GM23338 (cell line): ENCODE measurements at regions not wholly inside any gene's neighbourhood (a gene's known extent, or its start where the extent isn't known, plus 50 kb on each side); places are given as distances from the start of the nearest gene placed in this dataset.

ENCODE experiments used
- ATAC-seq: fragments of 200-7000 bp; cut with Tn5 transposase; 3 replicates; pipeline ENCODE4 v1.9.1; 2020
- DNase-seq: peaks from one replicate; pipeline ENCODE4 v3.0.0-alpha.2; 2015; ENCODE audit warnings: low spot score
- H2AFZ ChIP-seq: fragments of 200-600 bp; sonication (generic); 2 replicates; pipeline ENCODE4 v1.8.0; 2016; ENCODE audit warnings: antibody characterized with exemption, mild to moderate bottlenecking, moderate library complexity
- H3F3A ChIP-seq: fragments of 200-600 bp; sonication (generic); replicated peaks from 2 replicates; pipeline ENCODE4 v1.8.0; 2017; ENCODE audit warnings: antibody characterized with exemption, mixed run types, low read depth
- H3K27ac ChIP-seq: fragments of 200-600 bp; sonication (generic); 2 replicates; pipeline ENCODE4 v1.6.1; 2016; ENCODE audit warnings: low read depth
- H3K27me3 ChIP-seq: fragments of 200-600 bp; sonication (generic); 2 replicates; pipeline ENCODE4 v1.8.0; 2016; ENCODE audit warnings: mild to moderate bottlenecking, mixed run types, moderate library complexity; ENCODE audit not compliant: insufficient read depth
- H3K36me3 ChIP-seq: fragments of 200-600 bp; sonication (generic); 2 replicates; pipeline ENCODE4 v1.8.0; 2016; ENCODE audit warnings: mild to moderate bottlenecking; ENCODE audit not compliant: insufficient read depth
- H3K4me1 ChIP-seq: fragments of 200-600 bp; sonication (generic); 2 replicates; pipeline ENCODE4 v1.8.0; 2016; ENCODE audit warnings: mild to moderate bottlenecking, moderate library complexity; ENCODE audit not compliant: insufficient read depth
- H3K4me2 ChIP-seq: fragments of 200-600 bp; sonication (generic); 2 replicates; pipeline ENCODE4 v1.7.1; 2017; ENCODE audit warnings: mixed run types
- H3K4me3 ChIP-seq: fragments of 200-600 bp; sonication (generic); 2 replicates; pipeline ENCODE4 v1.6.1; 2016; ENCODE audit warnings: mixed run types
- H3K79me2 ChIP-seq: fragments of 200-600 bp; sonication (generic); replicated peaks from 2 replicates; pipeline ENCODE4 v1.8.0; 2017; ENCODE audit warnings: mild to moderate bottlenecking; ENCODE audit not compliant: insufficient read depth
- H3K9me2 ChIP-seq: fragments of 200-600 bp; sonication (generic); 2 replicates; pipeline ENCODE4 v1.8.0; 2017; ENCODE audit not compliant: insufficient read depth
- H4K20me1 ChIP-seq: fragments of 200-600 bp; sonication (generic); replicated peaks from 2 replicates; pipeline ENCODE4 v1.8.0; 2017; ENCODE audit warnings: mild to moderate bottlenecking; ENCODE audit not compliant: insufficient read depth
- H3K27ac Mint-ChIP-seq: 2 replicates; pipeline ENCODE4 v1.8.0; 2020; ENCODE audit warnings: inconsistent platforms, mild to moderate bottlenecking, moderate library complexity, mixed read lengths
- H3K27me3 Mint-ChIP-seq: 3 replicates; pipeline ENCODE4 v1.8.0; 2022; ENCODE audit warnings: low read depth, mild to moderate bottlenecking, moderate library complexity, mixed read lengths, inconsistent platforms; ENCODE audit not compliant: insufficient read depth, poor library complexity
- H3K36me3 Mint-ChIP-seq: 3 replicates; pipeline ENCODE4 v1.8.0; 2021; ENCODE audit warnings: low read depth, mild to moderate bottlenecking, inconsistent platforms, moderate library complexity, mixed read lengths
- H3K4me1 Mint-ChIP-seq: 3 replicates; pipeline ENCODE4 v1.8.0; 2020; ENCODE audit warnings: mild to moderate bottlenecking, inconsistent platforms, mixed read lengths
- H3K4me3 Mint-ChIP-seq: 3 replicates; pipeline ENCODE4 v1.8.0; 2021; ENCODE audit warnings: moderate library complexity, mild to moderate bottlenecking, inconsistent platforms, mixed read lengths
- H3K9me3 Mint-ChIP-seq: 3 replicates; pipeline ENCODE4 v1.8.0; 2020; ENCODE audit warnings: moderate library complexity, mild to moderate bottlenecking, inconsistent platforms, mixed read lengths
- CREB1 ChIP-seq: fragments of 250-450 bp; sonication (Bioruptor Pico); IDR thresholded peaks from 2 replicates; pipeline ENCODE4 v1.5.0; 2020; ENCODE audit warnings: low read depth, mild to moderate bottlenecking, moderate library complexity
- CTCF ChIP-seq, 2 experiments: fragments of 200-600 bp in 1 of 2; sonication (generic) in 1 of 2; conservative IDR thresholded peaks; 2 replicates each; pipeline versions ENCODE4 v1.5.1 to v1.6.1; 2016 to 2017; ENCODE audit warnings: antibody characterized with exemption in 2 of 2, low read depth in 2 of 2, mild to moderate bottlenecking in 2 of 2, moderate library complexity in 1 of 2
- ETS1 ChIP-seq: IDR thresholded peaks from 2 replicates; pipeline ENCODE4 v1.6.1; 2016; ENCODE audit warnings: antibody characterized with exemption
- EZH2 ChIP-seq: fragments of 200-600 bp; sonication (generic); IDR thresholded peaks from one replicate; pipeline ENCODE4 v1.8.0; 2017; ENCODE audit warnings: antibody characterized with exemption, mild to moderate bottlenecking, low read depth; ENCODE audit not compliant: unreplicated experiment
- EZH2phosphoT487 ChIP-seq: fragments of 200-600 bp; sonication (generic); IDR thresholded peaks from one replicate; pipeline ENCODE4 v1.8.1; 2018; ENCODE audit warnings: antibody characterized with exemption; ENCODE audit not compliant: unreplicated experiment
- JUNB ChIP-seq: IDR thresholded peaks from one replicate; pipeline ENCODE4 v1.6.1; 2016; ENCODE audit warnings: antibody characterized with exemption; ENCODE audit not compliant: unreplicated experiment
- NANOG ChIP-seq: IDR thresholded peaks from 2 replicates; pipeline ENCODE4 v1.6.1; 2016; ENCODE audit warnings: antibody characterized with exemption, borderline replicate concordance
- POLR2AphosphoS5 ChIP-seq: IDR thresholded peaks from 2 replicates; pipeline ENCODE4 v1.6.1; 2016; ENCODE audit warnings: antibody characterized with exemption, low read depth
- REST ChIP-seq: IDR thresholded peaks from one replicate; pipeline ENCODE4 v1.6.1; 2018; ENCODE audit warnings: antibody characterized with exemption; ENCODE audit not compliant: unreplicated experiment
- STAT1 ChIP-seq: IDR thresholded peaks from one replicate; pipeline ENCODE4 v1.6.1; 2016; ENCODE audit warnings: antibody characterized with exemption; ENCODE audit not compliant: unreplicated experiment
- ZNF114 ChIP-seq: fragments of 250-450 bp; sonication (Bioruptor Pico); IDR thresholded peaks from 2 replicates; pipeline ENCODE4 v1.5.0; 2020; ENCODE audit warnings: mild to moderate bottlenecking, moderate library complexity
- ZNF331 ChIP-seq: fragments of 250-450 bp; sonication (Bioruptor Pico); IDR thresholded peaks from 2 replicates; pipeline ENCODE4 v1.5.0; 2020; ENCODE audit warnings: low read depth, mild to moderate bottlenecking, moderate library complexity
- ZNF462 ChIP-seq: fragments of 250-450 bp; sonication (Bioruptor Pico); IDR thresholded peaks from 2 replicates; pipeline ENCODE4 v1.5.0; 2020; ENCODE audit warnings: mild to moderate bottlenecking, moderate library complexity

GRCh38 chr2:234787114-234787513 is 164.7 kb upstream of the SH3BP4 start:
- Mint-ChIP-seq H3K9me3 (peaks cover 19% of the 10 kb centered on the region), H3K4me3 (no peak overlapping the region), H3K4me1 (peaks cover 18% of the 10 kb centered on the region), H3K27me3 (peaks cover 7% of the 10 kb centered on the region), H3K27ac (no peak overlapping the region), H3K36me3 (peaks cover 17% of the 10 kb centered on the region)
- DNase-seq = no peak
- Histone ChIP-seq H4K20me1 (no peaks in the 10 kb centered on the region; the same call in 1 of the 2 replicates), H3K4me2 (no peak overlapping the region), H3K36me3 (no peaks in the 10 kb centered on the region), H3K79me2 (no peaks in the 10 kb centered on the region), H3F3A (no peaks in the 10 kb centered on the region), H3K4me3 (no peak overlapping the region), H3K27me3 (no peaks in the 10 kb centered on the region), H2AFZ (no peak overlapping the region), H3K27ac (no peak overlapping the region), H3K9me2 (no peaks in the 10 kb centered on the region), H3K4me1 (peaks cover 6% of the 10 kb centered on the region; the same call in 1 of the 2 replicates)
- ATAC-seq = no peak
- TF ChIP-seq CTCF (conservative IDR thresholded peaks at IDR 0.05; ENCODE audit: low read depth in 2 of 2) (no peak), REST (no peak), ZNF331 (CRISPR knock-in tag) (no peak), NANOG (no peak), ZNF462 (CRISPR knock-in tag) (no peak), ETS1 (no peak), EZH2 (no peak), STAT1 (no peak), EZH2phosphoT487 (no peak), JUNB (no peak), ZNF114 (CRISPR knock-in tag) (no peak), CREB1 (no peak), POLR2AphosphoS5 (no peak)
